Trophoblast cell (in vitro differentiated cells and primary cell): ENCODE measurements at regions not wholly inside any gene's neighbourhood (a gene's known extent, or its start where the extent isn't known, plus 50 kb on each side); places are given as distances from the start of the nearest gene placed in this dataset.

ENCODE experiments used
- DNase-seq, 2 donors: peaks; one replicate each; pipeline ENCODE4 v3.0.0-alpha.2; 2016
- H2AFZ ChIP-seq: 2 replicates; pipeline ENCODE4 v1.6.1; 2013; ENCODE audit warnings: low read length, moderate library complexity, mild to moderate bottlenecking; ENCODE audit not compliant: insufficient read depth, poor library complexity
- H2AK5ac ChIP-seq: 2 replicates; pipeline ENCODE4 v1.6.1; 2013; ENCODE audit warnings: mild to moderate bottlenecking, low read length
- H2BK120ac ChIP-seq: 2 replicates; pipeline ENCODE4 v1.6.1; 2013; ENCODE audit warnings: low read length, mild to moderate bottlenecking, moderate library complexity; ENCODE audit not compliant: insufficient read depth, poor library complexity
- H2BK12ac ChIP-seq: 2 replicates; pipeline ENCODE4 v1.6.1; 2013; ENCODE audit warnings: mild to moderate bottlenecking, low read length, moderate library complexity
- H2BK5ac ChIP-seq: 2 replicates; pipeline ENCODE4 v1.6.1; 2013; ENCODE audit warnings: low read length, low read depth, moderate library complexity, mild to moderate bottlenecking; ENCODE audit not compliant: poor library complexity
- H3K14ac ChIP-seq: 2 replicates; pipeline ENCODE4 v1.6.1; 2013; ENCODE audit warnings: mild to moderate bottlenecking, low read length
- H3K18ac ChIP-seq: 2 replicates; pipeline ENCODE4 v1.6.1; 2013; ENCODE audit warnings: mild to moderate bottlenecking, low read length
- H3K23ac ChIP-seq: 2 replicates; pipeline ENCODE4 v1.6.1; 2013; ENCODE audit warnings: low read length
- H3K27ac ChIP-seq: 2 replicates; pipeline ENCODE4 v1.5.1; 2013; ENCODE audit warnings: low read depth, mild to moderate bottlenecking, inconsistent platforms, low read length, moderate library complexity
- H3K27me3 ChIP-seq: 2 replicates; pipeline ENCODE4 v1.6.1; 2013; ENCODE audit warnings: inconsistent platforms, mild to moderate bottlenecking, low read length, moderate library complexity; ENCODE audit not compliant: insufficient read depth
- H3K36me3 ChIP-seq, 2 experiments: 1 replicate in 1 of 2; 2 replicates in 1 of 2; pipeline ENCODE4 v1.6.1; 2013; ENCODE audit warnings: low read length in 2 of 2, mild to moderate bottlenecking in 2 of 2, moderate library complexity in 1 of 2; ENCODE audit not compliant: insufficient read depth in 2 of 2, control insufficient read depth in 1 of 2
- H3K4ac ChIP-seq: 2 replicates; pipeline ENCODE4 v1.6.1; 2013; ENCODE audit warnings: low read depth, mild to moderate bottlenecking, low read length, moderate library complexity
- H3K4me1 ChIP-seq, 2 experiments: 1 replicate in 1 of 2; 2 replicates in 1 of 2; pipeline ENCODE4 v1.6.1; 2013; ENCODE audit warnings: low read length in 2 of 2, mild to moderate bottlenecking in 2 of 2, moderate library complexity in 1 of 2; ENCODE audit not compliant: insufficient read depth in 2 of 2, control insufficient read depth in 1 of 2
- H3K4me2 ChIP-seq: 2 replicates; pipeline ENCODE4 v1.6.1; 2013; ENCODE audit warnings: inconsistent platforms, mild to moderate bottlenecking, low read length, moderate library complexity
- H3K4me3 ChIP-seq: 2 replicates; pipeline ENCODE4 v1.5.1; 2013; ENCODE audit warnings: mild to moderate bottlenecking, low read depth, low read length, inconsistent platforms
- H3K79me1 ChIP-seq: one replicate; pipeline ENCODE4 v1.6.1; 2013; ENCODE audit warnings: low read length
- H3K79me2 ChIP-seq: 2 replicates; pipeline ENCODE4 v1.6.1; 2013; ENCODE audit warnings: low read length, mild to moderate bottlenecking; ENCODE audit not compliant: control insufficient read depth, insufficient read depth, poor library complexity
- H3K9ac ChIP-seq: 2 replicates; pipeline ENCODE4 v1.6.1; 2013; ENCODE audit warnings: mild to moderate bottlenecking, low read length
- H3K9me3 ChIP-seq: 2 replicates; pipeline ENCODE4 v1.6.1; 2013; ENCODE audit warnings: low read depth, mild to moderate bottlenecking, control low read depth, inconsistent platforms, low read length; ENCODE audit not compliant: insufficient read depth
- H4K12ac ChIP-seq: 2 replicates; pipeline ENCODE4 v1.6.1; 2013; ENCODE audit warnings: low read depth, mild to moderate bottlenecking, low read length, moderate library complexity
- H4K8ac ChIP-seq: 2 replicates; pipeline ENCODE4 v1.6.1; 2013; ENCODE audit warnings: low read depth, mild to moderate bottlenecking, low read length, moderate library complexity
- H4K91ac ChIP-seq: one replicate; pipeline ENCODE4 v1.6.1; 2013; ENCODE audit warnings: low read depth, mild to moderate bottlenecking, low read length, moderate library complexity
- WGBS: extraction: QIAGEN DNeasy Blood & Tissue Kit; methylation state at CpG from one replicate; pipeline ENCODE4 v1.1.7; 2013; ENCODE audit warnings: missing lambda C conversion rate; ENCODE audit not compliant: insufficient read length, insufficient coverage; ENCODE audit errors: extremely low coverage; 5-methylcytosine and 5-hydroxymethylcytosine counted together

DNA sequence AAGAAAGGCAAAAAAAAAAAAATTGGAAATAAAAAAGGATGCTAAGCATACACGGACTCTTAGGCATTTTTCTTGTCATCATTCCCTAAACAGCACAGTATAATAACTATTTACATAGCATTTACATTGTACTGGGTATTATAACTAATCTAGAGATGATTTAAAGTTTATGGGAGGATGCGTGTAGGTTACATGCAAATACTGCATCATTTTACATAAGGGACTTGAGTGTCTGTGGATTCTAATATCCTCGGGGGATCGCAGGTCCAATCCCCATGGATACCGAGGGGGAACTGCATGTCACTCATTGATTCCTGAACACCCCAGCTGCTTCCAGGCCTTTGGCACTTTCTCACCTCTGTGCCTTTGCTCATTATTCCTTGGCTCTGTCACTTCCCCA is 57.8 kb upstream of the SIPA1L2 start:
- Histone ChIP-seq H3K79me2 (no peaks in the 10 kb centered on the region), H3K4me3 (no peak overlapping the region), H2BK12ac (no peak overlapping the region), H3K36me3 (no peaks in the 10 kb centered on the region), H4K12ac (no peak overlapping the region), H3K18ac (no peak overlapping the region), H2BK120ac (no peak overlapping the region), H3K23ac (no peak overlapping the region), H2AFZ (no peak overlapping the region), H3K4me2 (no peak overlapping the region), H4K91ac (no peak overlapping the region), H3K27ac (no peak overlapping the region), H3K9ac (no peak overlapping the region), H3K4ac (no peak overlapping the region), H3K4me1 (no peaks in the 10 kb centered on the region), H4K8ac (no peak overlapping the region), H2AK5ac (no peak overlapping the region), H2BK5ac (no peak overlapping the region), H3K79me1 (no peaks in the 10 kb centered on the region), H3K14ac (no peak overlapping the region), H3K9me3 (peaks cover 3% of the 10 kb centered on the region), H3K27me3 (no peaks in the 10 kb centered on the region)
- no CpG with 5 or more reads among the region's 5 CpGs for WGBS
- DNase-seq: no peak

DNA sequence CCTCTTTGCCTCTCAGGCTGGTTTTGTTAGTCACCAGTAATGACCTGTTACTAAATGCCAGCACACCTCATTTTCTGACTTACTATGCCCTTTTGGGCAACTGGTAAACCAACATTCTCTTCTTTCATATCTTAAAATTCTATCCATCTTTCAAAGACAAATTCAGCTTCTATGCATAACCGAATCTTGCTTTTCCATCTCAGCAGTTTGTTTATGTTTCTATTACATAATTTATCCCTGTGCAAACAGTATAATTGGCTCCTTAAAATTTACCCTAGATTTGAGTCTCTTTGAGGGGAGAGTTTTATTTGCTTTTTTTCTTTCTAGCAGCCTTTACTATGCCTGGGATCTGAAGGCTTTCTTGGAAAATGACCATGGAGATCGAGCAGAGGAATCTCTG is 58.5 kb upstream of the SIPA1L2 start:
- Histone ChIP-seq H2AFZ (no peak overlapping the region), H2BK5ac (no peak overlapping the region), H3K4me2 (no peak overlapping the region), H3K23ac (no peak overlapping the region), H4K91ac (no peak overlapping the region), H3K4me1 (no peaks in the 10 kb centered on the region), H2AK5ac (no peak overlapping the region), H2BK120ac (no peak overlapping the region), H3K36me3 (no peaks in the 10 kb centered on the region), H3K79me1 (no peaks in the 10 kb centered on the region), H4K12ac (no peak overlapping the region), H3K4me3 (no peak overlapping the region), H4K8ac (no peak overlapping the region), H3K18ac (no peak overlapping the region), H3K27me3 (no peaks in the 10 kb centered on the region), H3K79me2 (no peaks in the 10 kb centered on the region), H2BK12ac (no peak overlapping the region), H3K14ac (no peak overlapping the region), H3K9me3 (peaks cover 3% of the 10 kb centered on the region), H3K4ac (no peak overlapping the region), H3K27ac (no peak overlapping the region), H3K9ac (no peak overlapping the region)
- peak in 1 of 2 donors; percentile 52 for DNase-seq
- 100% methylated on average over 1 of the region's 2 CpGs for WGBS

DNA sequence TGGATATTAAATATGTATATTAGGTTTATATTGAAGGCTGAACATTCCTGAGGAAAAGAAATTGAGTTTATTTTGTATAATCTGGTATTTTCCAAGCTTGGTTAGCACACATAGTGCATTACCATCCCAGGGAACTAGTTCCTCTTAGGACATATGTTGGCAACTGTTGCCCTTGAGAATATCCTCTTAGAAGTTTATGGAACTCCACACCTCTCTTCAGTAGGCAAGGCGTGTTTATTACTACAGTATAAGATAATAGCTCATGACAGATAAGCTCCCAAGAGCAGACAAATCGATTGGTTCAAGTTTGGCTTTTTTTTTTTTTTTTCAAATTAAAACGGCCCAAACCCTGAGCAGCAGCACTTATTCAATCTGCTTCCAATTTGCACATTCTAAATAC is 59.8 kb upstream of the SIPA1L2 start:
- Histone ChIP-seq H2AFZ (no peak overlapping the region), H4K8ac (no peak overlapping the region), H3K4me3 (no peak overlapping the region), H2BK5ac (no peak overlapping the region), H3K18ac (no peak overlapping the region), H3K36me3 (no peaks in the 10 kb centered on the region), H3K9me3 (peaks cover 3% of the 10 kb centered on the region), H4K91ac (no peak overlapping the region), H3K79me1 (no peaks in the 10 kb centered on the region), H2AK5ac (no peak overlapping the region), H3K9ac (no peak overlapping the region), H3K79me2 (no peaks in the 10 kb centered on the region), H4K12ac (no peak overlapping the region), H2BK120ac (no peak overlapping the region), H3K23ac (no peak overlapping the region), H3K27ac (no peak overlapping the region), H3K27me3 (no peaks in the 10 kb centered on the region), H3K14ac (no peak overlapping the region), H3K4ac (no peak overlapping the region), H3K4me2 (no peak overlapping the region), H2BK12ac (no peak overlapping the region), H3K4me1 (no peaks in the 10 kb centered on the region)
- no CpG with 5 or more reads among the region's 3 CpGs for WGBS
- DNase-seq: no peak

- Histone ChIP-seq H4K8ac (no peak overlapping the region), H4K12ac (no peak overlapping the region)
These were observed 60.5 kb upstream of the SIPA1L2 start for GRCh38 chr1:232690285-232690935.

More at GRCh38 chr1:232690285-232690935, 60.5 kb upstream of the SIPA1L2 start:
- no peak overlapping the region for H3K4ac ChIP-seq
- no peak overlapping the region for H3K9ac ChIP-seq
- no peak overlapping the region for H3K4me2 ChIP-seq
- no peak overlapping the region for H3K23ac ChIP-seq
- H3K79me1 ChIP-seq: no peaks in the 10 kb centered on the region
- no peaks in the 10 kb centered on the region for H3K4me1 ChIP-seq
- no peaks in the 10 kb centered on the region for H3K79me2 ChIP-seq
- H3K4me3 ChIP-seq: no peak overlapping the region
- no peak overlapping the region for H4K91ac ChIP-seq
- peaks cover 3% of the 10 kb centered on the region for H3K9me3 ChIP-seq
- no peak overlapping the region for H2AK5ac ChIP-seq
- H3K27me3 ChIP-seq: no peaks in the 10 kb centered on the region
- 100% methylated on average over 1 of the region's 8 CpGs for WGBS
- no peak overlapping the region for H2AFZ ChIP-seq
- no peak overlapping the region for H2BK5ac ChIP-seq
- no peak overlapping the region for H2BK12ac ChIP-seq
- no peak overlapping the region for H3K18ac ChIP-seq
- no peaks in the 10 kb centered on the region for H3K36me3 ChIP-seq
- DNase-seq: no peak
- no peak overlapping the region for H3K27ac ChIP-seq
- H3K14ac ChIP-seq: no peak overlapping the region
- no peak overlapping the region for H2BK120ac ChIP-seq
